Stimulated activated naive CD4-positive, alpha-beta T cell (primary cell): ENCODE measurements at regions not wholly inside any gene's neighbourhood (a gene's known extent, or its start where the extent isn't known, plus 50 kb on each side); places are given as distances from the start of the nearest gene placed in this dataset.
"Not testable (repeated sequence)": the region's sequence is repeated elsewhere in the genome, so short reads cannot be mapped to it uniquely, and the experiment has no call there.

Experiments used
- DNase-seq, 6 experiments: peaks; one replicate each; lab custom pipeline; 2025; lab: John Stamatoyannopoulos, UW

DNA sequence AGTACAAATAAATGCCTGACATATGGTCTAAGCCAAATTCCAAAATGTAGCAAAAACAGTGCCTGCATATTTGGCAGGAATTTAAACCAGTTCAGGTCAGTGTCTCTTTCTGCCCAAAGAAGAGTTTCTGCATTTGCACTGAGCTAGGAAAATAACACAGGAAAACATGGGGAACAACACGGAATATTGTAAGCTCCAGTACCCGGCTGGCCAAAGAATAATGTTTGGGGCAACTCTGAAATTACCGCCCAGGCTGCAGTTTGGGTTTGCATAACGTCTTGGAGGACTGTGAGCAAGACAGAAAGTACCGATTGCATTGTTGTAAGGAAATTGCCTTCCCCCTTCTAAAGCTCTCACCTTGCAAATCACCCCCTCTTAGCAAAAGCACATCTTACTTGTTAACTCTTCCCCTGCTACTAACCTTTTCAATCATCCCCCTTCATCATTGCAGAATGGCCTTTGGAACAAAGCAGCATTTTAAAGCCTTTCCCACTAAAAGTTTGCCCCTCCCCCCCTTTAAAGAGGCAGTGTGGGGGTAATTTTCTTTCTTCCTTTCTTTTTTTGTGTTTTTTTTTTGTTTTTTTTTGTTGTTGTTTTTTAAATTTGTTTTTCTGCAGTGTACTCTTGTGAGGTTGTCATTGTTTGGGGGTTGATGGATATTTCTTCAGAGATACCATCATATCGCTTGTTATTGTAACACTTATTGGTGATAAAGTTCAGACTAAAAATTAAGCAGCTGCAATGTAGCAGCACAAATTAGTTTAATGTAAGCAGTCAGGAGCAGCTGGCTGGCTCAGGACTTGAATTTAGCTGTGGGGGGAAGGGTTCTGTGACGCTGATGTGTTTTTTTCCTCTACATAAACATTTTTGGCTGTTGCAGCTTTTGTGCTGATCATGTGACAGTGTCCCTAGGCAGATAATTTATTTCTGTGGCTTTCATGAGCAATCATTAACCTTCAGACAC lies 100.0 kb upstream of the CITED2 start:
- no peak for DNase-seq

DNA sequence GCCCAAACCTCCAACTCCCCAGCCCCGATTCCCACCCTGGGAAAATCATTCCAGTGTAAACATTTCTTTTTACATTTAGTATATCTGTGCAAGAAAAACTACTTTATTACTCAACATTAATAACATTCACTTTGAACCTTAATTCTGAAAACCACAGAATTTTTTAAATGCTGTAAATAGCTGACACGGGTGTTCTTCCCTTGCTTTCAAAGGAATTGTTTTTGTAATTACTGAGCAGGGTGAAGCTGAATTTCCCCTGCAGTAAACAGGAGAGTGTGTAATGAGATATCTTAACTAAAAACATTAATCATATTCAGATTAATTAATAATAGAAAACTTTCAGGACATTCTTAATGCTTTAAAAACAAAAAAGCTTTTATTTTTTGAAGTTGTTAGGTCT lies 99.3 kb upstream of the CITED2 start:
- DNase-seq: no peak

DNA sequence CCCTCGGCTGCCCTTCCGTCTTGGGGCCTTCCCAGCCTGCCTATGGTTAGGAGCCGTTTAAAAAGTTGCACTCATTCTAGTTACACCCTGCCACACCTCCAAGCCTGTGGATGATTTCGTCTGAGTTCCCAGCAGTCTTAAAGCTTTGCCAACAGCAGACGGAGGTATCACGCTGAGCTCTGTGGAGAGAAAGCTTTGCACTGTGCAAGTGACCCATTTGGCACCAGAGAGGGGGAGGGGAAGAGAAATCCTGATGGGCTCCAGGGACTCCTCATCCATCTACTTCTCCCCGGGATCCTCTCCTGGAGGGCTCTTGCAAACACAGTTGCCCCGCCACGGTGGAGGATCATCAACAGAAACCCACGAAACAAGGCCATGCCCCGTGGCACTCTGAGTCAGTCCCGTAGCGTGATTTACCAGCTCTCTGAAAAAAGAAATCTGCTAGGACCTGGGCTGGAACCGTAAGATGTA lies 98.8 kb upstream of the CITED2 start:
- DNase-seq: no peak

DNA sequence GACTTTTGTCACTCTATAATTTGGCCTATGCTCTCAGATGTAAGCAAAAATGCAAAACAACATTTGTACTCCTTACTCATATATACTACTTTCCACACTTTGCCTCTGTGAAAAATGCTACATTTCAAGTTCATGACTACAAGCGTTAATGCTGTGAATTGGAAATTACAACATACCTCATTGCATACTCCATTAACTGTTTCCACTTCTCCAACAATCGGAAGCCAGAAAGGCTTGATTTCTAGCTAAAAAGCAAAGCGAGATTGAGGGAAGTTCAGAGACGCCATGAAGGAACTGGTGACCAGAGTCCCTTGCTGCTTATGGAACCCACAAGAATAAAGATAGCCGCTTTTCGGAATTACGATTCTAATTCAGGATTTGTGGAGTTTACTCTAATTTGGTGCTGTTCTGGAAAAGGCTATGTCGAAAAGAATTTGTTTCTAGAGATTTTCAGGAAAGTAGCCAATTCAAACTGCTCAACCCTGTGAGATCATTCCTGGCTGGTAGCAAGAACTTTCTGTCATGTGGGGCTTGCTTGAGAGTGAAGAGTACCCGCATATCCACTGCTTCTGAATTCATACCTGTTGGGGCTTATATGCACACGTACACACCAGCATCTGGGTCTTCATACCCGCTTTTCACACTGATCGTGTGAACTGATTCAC lies 98.0 kb upstream of the CITED2 start:
- DNase-seq: no peak

DNA sequence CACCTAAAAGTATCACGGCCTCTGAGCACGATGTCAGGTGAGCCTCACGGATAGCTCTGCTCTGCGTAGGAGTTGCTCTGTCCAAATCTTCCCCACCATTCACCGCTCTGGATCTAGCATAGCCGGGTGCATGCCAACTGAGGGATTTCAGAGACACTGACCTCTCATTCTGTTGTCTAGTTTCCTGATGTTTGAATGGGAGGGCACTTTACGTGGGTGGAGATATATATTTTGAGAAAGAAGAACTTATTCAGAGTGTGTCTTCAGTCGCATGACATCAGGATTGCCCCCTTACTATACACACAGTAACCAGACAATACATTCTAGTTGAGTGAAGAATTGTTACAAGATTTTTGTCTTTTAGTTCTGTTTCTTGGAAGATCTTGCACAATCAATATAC lies 96.5 kb upstream of the CITED2 start:
- no peak for DNase-seq

DNA sequence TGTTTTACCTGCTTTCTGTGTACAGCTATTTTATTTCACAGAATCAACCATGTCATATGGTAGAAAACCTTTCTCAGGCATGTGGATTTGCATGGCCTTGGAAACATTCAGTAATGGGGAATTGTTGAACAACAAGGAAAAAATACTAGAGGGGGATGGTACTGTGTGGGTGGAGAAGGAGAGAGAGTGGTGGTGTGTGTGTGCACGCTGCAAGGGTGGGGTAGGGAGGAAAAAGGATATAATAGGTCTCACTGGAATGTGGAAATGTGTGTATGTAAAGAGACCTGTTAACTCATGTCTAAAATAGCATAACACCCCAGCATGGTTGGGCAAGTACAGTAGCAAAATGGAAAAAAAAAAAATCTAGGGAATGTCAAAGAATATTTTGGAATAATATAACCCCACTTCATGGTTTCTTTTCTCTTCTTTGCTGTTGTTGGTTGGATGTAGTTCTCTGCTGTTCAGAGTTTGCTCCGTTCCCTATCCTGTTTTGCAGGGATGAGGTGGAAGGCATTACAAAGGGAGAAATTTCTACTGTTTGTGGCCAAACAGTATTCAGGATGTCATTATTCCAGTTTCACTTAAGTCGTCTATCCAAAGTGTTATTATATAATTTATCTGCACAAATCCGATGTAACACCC lies 93.9 kb upstream of the CITED2 start:
- no peak for DNase-seq

DNA sequence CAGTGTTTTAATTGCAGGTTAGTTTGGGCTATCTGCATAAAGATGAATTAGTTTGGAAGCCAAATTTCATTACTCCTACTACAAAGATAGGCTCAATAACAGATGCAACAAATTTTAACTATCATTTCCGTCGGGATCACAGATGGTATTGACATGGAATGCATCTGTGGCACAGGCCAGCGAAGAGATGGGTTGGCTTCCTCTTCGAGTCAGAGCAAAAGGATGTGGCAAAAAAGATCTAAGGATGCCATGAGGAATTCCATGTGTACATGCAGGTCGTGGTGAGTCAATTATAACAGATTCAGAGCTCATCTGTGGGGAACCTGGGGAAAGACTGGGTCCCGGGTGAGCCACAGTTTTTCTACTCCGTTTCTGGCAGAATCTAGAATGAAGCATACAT lies 83.0 kb upstream of the CITED2 start:
- no peak for DNase-seq

DNA sequence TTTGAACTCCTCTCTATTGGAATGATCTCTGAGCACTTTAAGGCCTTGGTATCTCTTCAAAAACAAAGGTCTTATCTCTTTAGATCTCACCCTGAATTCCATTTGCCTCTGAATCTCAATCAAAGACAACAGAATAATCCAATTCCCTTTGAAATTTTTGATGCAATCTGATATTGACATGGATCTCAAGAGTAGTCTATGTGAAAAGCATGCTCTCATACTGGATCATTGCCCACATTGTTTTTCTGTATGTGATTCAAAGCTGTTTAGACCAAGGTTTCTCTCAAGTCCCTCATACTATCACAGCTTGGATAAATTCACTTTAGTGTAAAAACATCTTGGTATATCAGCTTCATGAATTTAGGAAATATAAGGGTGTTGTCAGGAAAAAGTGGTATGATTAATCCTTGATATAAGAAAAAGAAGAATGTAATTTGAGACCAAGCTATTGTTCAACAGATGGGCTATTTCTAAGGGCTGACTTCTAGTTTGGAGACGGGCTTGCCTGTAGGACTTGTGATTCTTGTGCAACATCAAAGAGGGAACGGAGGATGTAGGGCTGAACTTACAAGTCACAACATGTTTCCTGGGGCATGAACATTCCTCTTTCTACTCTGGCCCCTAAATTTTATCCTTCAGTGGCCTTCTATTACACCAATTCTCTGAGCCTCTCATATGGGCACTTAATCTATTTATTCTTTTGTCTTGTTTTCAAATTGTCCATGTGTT lies 77.9 kb upstream of the CITED2 start:
- DNase-seq: no peak

DNA sequence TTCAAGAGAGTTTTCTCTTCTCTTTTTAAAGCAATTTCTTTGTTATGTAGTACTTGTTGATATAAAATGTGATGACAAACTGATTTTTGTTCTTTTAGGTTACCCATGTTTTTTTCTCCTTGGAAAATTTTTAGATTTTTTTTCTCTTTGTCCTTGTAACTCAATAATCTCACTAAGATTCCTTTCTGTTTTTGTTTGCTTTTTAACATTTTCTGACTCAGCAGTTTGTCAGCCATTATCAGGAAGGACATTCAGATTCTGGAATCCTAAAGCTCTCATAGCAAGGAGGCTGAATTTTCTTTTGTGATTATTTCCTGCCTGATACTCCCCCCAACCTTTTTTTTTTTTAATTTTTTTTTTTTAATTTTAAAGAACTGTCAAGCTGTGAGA lies 75.2 kb upstream of the CITED2 start:
- no peak for DNase-seq

DNA sequence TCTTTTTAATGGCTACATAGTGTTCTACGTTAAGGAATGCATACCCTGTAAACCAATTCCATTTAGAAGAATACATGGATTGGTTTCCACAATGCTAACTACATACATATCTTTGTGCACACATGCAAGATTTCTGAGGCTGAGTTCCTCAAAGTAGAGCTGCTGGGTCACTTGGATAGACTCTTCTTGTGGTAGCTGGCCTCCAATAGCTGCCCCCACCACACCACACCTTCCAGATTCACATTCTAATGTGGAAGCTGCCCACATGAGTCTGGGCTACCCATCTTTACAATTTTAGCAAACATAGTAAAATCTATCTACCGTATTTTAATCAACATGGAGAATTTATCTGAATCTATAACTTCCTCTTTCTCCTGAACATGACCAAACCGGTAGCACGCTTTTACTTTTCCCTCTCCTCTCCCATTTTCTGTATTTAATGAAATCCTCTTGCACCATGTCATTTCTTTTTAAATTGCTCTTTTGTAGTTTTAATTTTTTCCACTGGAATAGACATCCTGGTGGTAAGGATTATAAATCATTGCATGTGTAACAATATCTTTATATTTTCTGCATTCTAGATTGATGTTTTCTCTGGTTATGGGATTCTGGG lies 74.7 kb upstream of the CITED2 start:
- no peak for DNase-seq

DNA sequence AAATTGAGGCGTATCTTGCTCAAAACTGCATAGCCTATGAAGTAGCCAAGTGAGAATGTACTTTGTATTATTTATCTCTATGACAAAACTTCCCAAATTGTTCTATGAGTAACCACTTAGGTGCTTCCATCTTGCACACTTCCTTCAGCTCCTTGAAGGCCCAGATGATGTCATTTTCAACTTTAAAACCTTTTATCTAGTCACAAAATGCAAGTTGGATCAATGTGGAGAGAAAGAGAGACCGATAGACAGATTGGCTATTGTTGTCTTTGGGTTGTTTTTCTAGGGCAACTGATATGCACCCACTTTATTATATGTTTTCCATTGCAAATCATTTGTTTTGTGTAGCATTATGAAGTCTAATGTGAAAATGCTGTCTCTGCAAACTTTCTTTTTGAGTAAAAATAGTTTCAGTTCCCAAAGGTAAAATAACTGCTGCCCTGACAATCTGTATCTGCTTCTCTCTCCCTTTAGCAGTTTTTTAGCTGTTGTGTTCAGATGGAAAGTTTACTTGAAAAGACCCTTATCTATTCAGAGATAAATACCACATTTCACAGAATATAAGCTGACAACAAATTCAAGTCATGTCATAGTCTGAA lies 73.7 kb upstream of the CITED2 start:
- DNase-seq: no peak

DNA sequence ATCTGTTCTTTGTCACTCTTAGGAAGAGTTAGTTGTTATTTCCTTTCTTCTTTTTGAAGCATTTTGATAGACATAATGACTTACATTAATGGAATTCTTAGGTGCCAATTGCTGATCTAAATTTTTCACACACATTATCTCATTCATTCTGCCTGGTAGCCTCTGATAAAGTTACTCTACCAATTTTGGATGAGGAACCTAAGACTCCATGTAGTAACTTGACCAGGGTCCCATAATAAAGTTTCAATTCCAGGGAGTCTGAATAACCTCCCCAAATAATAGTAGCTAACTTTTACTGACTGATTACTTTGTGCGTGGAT lies 73.2 kb upstream of the CITED2 start:
- no peak for DNase-seq

DNA sequence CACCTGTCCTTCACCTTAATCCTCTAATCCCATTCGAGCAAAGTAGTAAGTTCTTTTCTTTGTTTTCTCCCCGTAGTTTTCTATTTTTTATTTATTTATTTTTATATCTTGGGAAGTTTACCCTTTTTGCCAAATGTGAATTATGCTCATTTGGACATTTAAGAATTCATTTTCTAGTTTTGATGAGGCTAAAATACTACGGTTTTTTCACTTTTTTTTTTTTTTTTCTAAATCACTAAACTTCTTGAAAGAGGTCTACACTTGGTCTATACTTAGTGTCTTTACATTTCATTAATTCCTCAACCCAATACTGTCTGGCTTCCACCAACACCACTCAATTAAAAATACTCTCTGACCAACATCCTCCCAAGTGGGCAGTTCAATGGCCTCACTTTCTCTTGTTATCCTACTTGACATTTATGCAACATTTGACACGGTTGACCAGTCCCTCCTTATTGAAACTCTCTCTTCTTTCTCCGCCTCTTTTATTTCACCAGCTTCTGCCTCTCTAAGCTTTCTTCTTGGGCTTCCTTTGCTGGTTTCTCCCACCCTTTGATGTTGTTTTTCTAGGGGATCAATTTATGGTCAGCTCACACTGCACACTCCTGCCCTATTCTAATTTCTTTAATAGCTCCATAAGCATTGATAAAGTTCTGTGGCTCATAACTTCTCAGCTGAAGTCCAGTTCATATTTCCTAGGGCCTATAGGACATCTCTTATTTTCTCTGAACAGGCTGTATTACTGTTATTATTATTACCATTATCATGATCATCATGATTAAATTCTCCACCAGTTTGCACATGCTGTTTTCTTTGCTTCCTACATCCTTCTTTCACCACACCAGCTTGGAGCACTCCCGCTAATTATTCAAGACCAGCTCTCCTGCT lies 72.6 kb upstream of the CITED2 start:
- DNase-seq: no peak

DNA sequence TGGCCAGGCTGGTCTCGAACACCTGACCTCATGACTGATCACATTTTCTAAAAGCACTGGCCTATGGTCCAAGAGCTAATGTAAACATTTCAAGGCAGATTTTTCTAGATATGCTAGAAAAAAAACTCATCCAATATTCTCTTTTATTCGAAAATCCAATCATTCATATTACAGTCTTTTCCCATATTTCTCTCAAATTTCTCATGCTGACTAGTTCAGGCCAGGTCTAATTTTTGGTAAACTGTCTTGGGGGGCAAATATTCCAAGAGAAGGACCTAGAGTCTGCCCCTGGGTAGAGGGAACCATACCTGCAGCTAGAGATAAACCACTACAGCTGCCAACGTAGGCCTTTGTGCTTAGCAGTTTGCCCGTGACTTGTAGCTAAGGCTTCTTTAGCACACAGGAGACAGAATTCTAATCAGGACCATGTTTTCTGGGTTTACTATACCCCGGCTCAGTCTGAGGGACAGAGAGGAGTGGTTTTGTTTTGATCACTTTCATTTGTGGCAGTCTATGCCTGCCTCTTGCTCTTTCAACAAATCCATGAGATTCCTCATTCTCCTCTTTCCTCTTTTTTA lies 71.8 kb upstream of the CITED2 start:
- DNase-seq: no peak

DNA sequence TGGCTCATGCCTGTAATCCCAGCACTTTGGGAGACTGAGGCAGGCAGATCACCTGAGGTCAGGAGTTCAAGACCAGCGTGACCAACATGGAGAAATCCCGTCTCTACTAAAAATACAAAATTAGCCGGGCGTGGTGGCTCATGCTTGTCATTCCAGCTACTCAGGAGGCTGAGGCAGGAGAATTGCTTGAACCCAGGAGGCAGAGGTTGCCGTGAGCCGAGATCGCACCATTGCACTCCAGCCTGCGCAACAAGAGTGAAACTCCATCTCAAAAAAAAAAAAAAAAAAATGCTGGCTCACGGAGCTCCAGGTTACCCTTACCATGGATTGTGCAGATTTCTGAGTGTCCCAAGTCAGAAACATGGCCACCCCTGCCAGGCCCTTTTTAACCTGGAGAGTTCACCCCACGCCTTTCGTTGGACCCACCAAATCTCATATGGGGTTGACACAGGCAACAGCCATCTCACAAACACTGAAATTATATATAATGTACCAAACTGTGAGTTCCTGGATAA lies 69.9 kb upstream of the CITED2 start:
- DNase-seq: not testable (repeated sequence)

DNA sequence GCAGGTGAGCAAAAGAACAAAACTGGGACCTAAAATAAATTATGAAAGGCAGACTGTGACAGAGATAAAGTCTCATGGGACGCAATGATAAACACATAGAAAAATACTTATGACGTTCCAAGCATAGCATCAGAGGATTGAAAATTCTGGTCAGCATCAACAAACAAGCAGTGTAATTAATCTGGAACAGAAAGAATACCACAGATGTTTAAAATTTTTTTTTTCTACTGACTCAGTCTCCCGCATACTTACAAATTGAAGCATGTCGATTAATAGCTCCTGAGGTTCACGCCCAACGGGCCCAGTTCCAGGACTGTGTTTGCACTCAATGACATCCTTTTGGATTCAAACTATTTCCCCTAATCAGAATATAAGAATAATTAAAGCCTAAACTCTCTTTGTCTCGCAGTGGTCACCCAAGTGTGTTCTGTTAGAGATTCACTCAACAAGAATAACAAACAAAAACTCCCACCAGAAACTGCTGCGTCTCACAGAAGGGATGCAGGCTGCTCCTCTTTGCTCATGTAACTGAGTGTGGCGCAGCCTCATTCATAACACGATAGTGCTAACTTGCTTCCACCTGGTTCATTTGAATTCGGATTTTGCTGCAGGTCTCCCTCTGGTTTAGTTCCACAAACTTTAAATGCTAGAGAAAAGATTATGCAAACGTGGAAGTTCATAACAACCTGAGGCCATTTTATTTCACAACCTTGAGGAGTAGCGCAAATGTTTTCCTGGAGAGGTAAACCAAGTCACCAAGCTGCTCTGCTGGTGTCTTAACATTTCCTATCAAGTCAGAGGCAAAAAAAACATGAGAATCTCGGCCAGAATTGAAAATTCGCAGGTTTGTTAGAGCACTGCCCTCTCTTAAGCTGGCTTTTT lies 69.0 kb upstream of the CITED2 start:
- DNase-seq: no peak

DNA sequence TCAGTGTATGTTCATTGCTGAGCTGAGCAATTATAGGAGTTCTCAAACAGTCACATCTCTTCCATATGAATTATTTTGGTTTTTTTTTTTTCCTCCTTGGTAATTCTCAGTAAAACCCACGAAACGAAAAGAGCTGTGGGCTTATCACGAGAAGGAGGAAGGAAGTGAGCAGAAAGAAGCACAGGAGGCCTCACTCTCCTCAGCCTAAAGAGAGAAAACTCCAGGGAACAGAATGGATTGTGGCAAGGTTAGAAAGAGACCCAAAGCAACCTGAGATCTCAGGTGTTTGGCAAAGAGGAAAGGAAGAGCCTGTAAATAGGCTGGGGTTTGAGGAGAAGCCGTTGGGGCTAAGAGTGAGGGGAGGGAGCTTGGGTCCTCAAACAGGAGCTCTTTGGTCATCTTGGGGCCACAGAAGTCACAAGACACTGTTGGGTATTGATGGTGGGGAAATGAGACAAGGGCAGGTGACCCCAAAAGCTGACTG lies 67.8 kb upstream of the CITED2 start:
- no peak for DNase-seq

DNA sequence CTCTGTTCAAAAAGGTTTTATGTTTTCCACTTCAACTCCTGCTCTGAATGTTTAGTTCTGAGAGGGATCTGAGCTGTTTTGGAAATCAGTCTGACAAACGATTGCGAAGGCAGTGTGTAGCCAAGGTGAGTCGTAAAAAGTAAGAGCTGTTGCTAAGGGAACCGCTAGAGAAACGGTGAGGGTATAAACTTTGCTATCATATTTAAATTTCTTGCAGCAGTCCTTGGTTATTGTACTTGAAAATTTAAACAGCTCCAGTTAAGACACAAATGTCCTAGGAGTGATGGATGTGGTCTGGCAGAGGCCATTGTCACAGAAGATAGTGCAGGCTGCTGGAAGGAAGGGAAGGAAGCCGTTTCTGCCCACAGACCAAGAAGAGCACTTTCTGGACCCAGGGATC lies 64.9 kb upstream of the CITED2 start:
- DNase-seq: no peak

DNA sequence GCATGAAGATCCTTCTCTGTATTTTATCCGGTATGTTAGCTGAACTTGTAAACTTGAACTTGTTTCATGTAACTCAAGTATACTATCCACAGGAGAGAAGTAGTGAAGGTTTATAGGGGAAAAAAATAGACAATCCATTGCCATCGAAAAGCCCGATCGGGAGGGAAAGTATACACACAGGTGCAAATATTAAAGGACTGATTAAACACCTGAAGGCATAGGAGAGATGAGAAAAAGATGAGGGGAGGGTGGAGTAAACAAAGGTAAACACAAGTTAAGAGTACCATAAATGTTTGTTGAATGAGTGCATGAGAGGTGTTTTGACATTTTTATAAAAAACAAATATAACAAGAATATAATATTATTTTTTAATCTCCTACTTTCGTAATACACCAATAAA lies 64.3 kb upstream of the CITED2 start:
- DNase-seq: no peak
